H1 (cell line): ENCODE measurements at regions not wholly inside any gene's neighbourhood (a gene's known extent, or its start where the extent isn't known, plus 50 kb on each side); places are given as distances from the start of the nearest gene placed in this dataset.

Experiments used
- CTCF ChIA-PET: fragments of 300-600 bp; sonication (Branson Sonifier 250); formaldehyde crosslinking; loops from one replicate; lab custom pipeline; 2021; ENCODE audit not compliant: partially characterized antibody; lab: Charles Lee
- POLR2A ChIA-PET: fragments of 300-600 bp; sonication (Branson Sonifier 250); formaldehyde crosslinking; loops from one replicate; lab custom pipeline; 2021; ENCODE audit warnings: inconsistent platforms; ENCODE audit not compliant: partially characterized antibody; lab: Charles Lee
- DNase-seq, 2 experiments: peaks; one replicate each; pipeline versions ENCODE4 v3.0.0 to v3.0.0-alpha.2; 2010 to 2022; ENCODE audit warnings: low spot score in 2 of 2, low read depth in 1 of 2, mixed read lengths in 1 of 2
- FAIRE-seq: peaks from 2 replicates; lab custom pipeline; 2011; peaks lifted over from hg19 to GRCh38; lab: Jason Lieb, UNC
- H2AFZ ChIP-seq: 2 replicates; pipeline ENCODE4 v1.8.1; 2012; ENCODE audit warnings: low read length, inconsistent platforms
- H2AK5ac ChIP-seq: 2 replicates; pipeline ENCODE4 v1.6.1; 2013; ENCODE audit warnings: low read depth, low read length
- H2BK120ac ChIP-seq: replicated peaks from 2 replicates; pipeline ENCODE3; 2013; ENCODE audit warnings: low read depth, low read length, inconsistent platforms
- H2BK12ac ChIP-seq: 2 replicates; pipeline ENCODE4 v1.6.1; 2013; ENCODE audit warnings: low read depth, low read length
- H2BK15ac ChIP-seq: 2 replicates; pipeline ENCODE4 v1.6.1; 2013; ENCODE audit warnings: low read length
- H2BK20ac ChIP-seq: 2 replicates; pipeline ENCODE4 v1.6.1; 2013; ENCODE audit warnings: low read length
- H2BK5ac ChIP-seq: 2 replicates; pipeline ENCODE4 v1.6.1; 2013; ENCODE audit warnings: low read depth, low read length
- H3K14ac ChIP-seq: 2 replicates; pipeline ENCODE4 v1.6.1; 2013; ENCODE audit warnings: inconsistent platforms; ENCODE audit not compliant: insufficient read length
- H3K18ac ChIP-seq: 2 replicates; pipeline ENCODE4 v1.6.1; 2013; ENCODE audit warnings: low read length; ENCODE audit errors: extremely low read depth
- H3K23ac ChIP-seq: 2 replicates; pipeline ENCODE4 v1.6.1; 2013; ENCODE audit warnings: inconsistent platforms; ENCODE audit not compliant: insufficient read length
- H3K23me2 ChIP-seq: 2 replicates; pipeline ENCODE4 v1.6.1; 2013; ENCODE audit warnings: low read depth, low read length
- H3K27ac ChIP-seq: 2 replicates; pipeline ENCODE4 v1.6.1; 2011; ENCODE audit warnings: low read depth, low read length, inconsistent platforms
- H3K27me3 ChIP-seq, 4 experiments: replicated peaks in 1 of 4; 1 replicate in 1 of 4; 2 replicates in 3 of 4; pipeline versions ENCODE4 v1.6.1 to v1.8.1; 2011 to 2013; ENCODE audit warnings: low read length in 3 of 4, mild to moderate bottlenecking in 3 of 4, inconsistent platforms in 2 of 4, mixed read lengths in 2 of 4, moderate library complexity in 1 of 4; ENCODE audit not compliant: control insufficient read depth in 3 of 4, insufficient read depth in 3 of 4; ENCODE audit errors: extremely low read depth in 1 of 4
- H3K36me3 ChIP-seq, 4 experiments: 2 replicates each; pipeline versions ENCODE4 v1.6.1 to v1.8.1; 2011 to 2013; ENCODE audit warnings: mild to moderate bottlenecking in 4 of 4, low read length in 3 of 4, moderate library complexity in 2 of 4, control low read depth in 1 of 4, inconsistent platforms in 1 of 4; ENCODE audit not compliant: insufficient read depth in 4 of 4, control insufficient read depth in 2 of 4
- H3K4ac ChIP-seq: replicated peaks from 2 replicates; pipeline ENCODE3; 2013; ENCODE audit warnings: low read length, low read depth, mixed read lengths, inconsistent platforms; ENCODE audit not compliant: insufficient read length
- H3K4me1 ChIP-seq, 4 experiments: replicated peaks in 1 of 4; 1 replicate in 1 of 4; 2 replicates in 3 of 4; pipeline versions ENCODE4 v1.6.1 to v1.8.1; 2011 to 2013; ENCODE audit warnings: low read length in 3 of 4, inconsistent platforms in 2 of 4, mixed read lengths in 1 of 4; ENCODE audit not compliant: insufficient read depth in 4 of 4, control insufficient read depth in 3 of 4
- H3K4me2 ChIP-seq, 2 experiments: 2 replicates each; pipeline versions ENCODE4 v1.6.1 to v1.8.1; 2011 to 2013; ENCODE audit warnings: low read depth in 2 of 2, low read length in 2 of 2, control low read depth in 1 of 2, inconsistent platforms in 1 of 2, mild to moderate bottlenecking in 1 of 2; ENCODE audit not compliant: insufficient read depth in 1 of 2
- H3K4me3 ChIP-seq, 4 experiments: fragments of 200-600, 300-600 bp in 1 of 4; sonication (generic), shearing (Covaris generic), sonication (Bioruptor Twin) in 1 of 4; 2 replicates each; pipeline versions ENCODE4 v1.5.1 to v1.8.1; 2011 to 2016; ENCODE audit warnings: low read length in 4 of 4, low read depth in 3 of 4, control low read depth in 2 of 4, inconsistent platforms in 2 of 4, mild to moderate bottlenecking in 2 of 4, mixed read lengths in 1 of 4, moderate library complexity in 1 of 4; ENCODE audit not compliant: insufficient read depth in 2 of 4; ENCODE audit errors: extremely low read depth in 1 of 4
- H3K56ac ChIP-seq: replicated peaks from 2 replicates; pipeline ENCODE3; 2013; ENCODE audit warnings: low read depth, mild to moderate bottlenecking, mixed read lengths, low read length, inconsistent platforms; ENCODE audit not compliant: insufficient read length
- H3K79me1 ChIP-seq: 2 replicates; pipeline ENCODE4 v1.6.1; 2013; ENCODE audit warnings: low read depth, low read length, control low read depth
- H3K79me2 ChIP-seq, 2 experiments: 2 replicates each; pipeline versions ENCODE4 v1.6.1 to v1.8.1; 2012 to 2013; ENCODE audit warnings: low read length in 2 of 2, mild to moderate bottlenecking in 2 of 2, inconsistent platforms in 1 of 2; ENCODE audit not compliant: insufficient read depth in 2 of 2, control insufficient read depth in 1 of 2
- H3K9ac ChIP-seq, 4 experiments: replicated peaks in 1 of 4; 1 replicate in 1 of 4; 2 replicates in 3 of 4; pipeline versions ENCODE4 v1.6.1 to v1.8.1; 2011 to 2013; ENCODE audit warnings: low read depth in 3 of 4, low read length in 3 of 4, control low read depth in 2 of 4, mild to moderate bottlenecking in 2 of 4, moderate library complexity in 2 of 4, inconsistent platforms in 1 of 4; ENCODE audit errors: extremely low read depth in 1 of 4
- H3K9me3 ChIP-seq, 2 experiments: 2 replicates each; pipeline versions ENCODE4 v1.6.1 to v1.8.1; 2012 to 2013; ENCODE audit warnings: mild to moderate bottlenecking in 2 of 2, moderate library complexity in 2 of 2, control low read depth in 1 of 2, inconsistent platforms in 1 of 2, low read depth in 1 of 2, low read length in 1 of 2, mixed read lengths in 1 of 2; ENCODE audit not compliant: insufficient read depth in 2 of 2
- H4K20me1 ChIP-seq, 2 experiments: replicated peaks in 1 of 2; 2 replicates each; pipeline versions ENCODE3 to v1.8.1; 2011 to 2013; ENCODE audit warnings: inconsistent platforms in 2 of 2, low read length in 2 of 2, mild to moderate bottlenecking in 1 of 2; ENCODE audit not compliant: insufficient read depth in 2 of 2, control insufficient read depth in 1 of 2
- H4K5ac ChIP-seq: 2 replicates; pipeline ENCODE4 v1.6.1; 2013; ENCODE audit warnings: low read length, low read depth, mixed read lengths, inconsistent platforms; ENCODE audit not compliant: insufficient read length
- H4K8ac ChIP-seq: 2 replicates; pipeline ENCODE4 v1.8.0; 2013; ENCODE audit warnings: mild to moderate bottlenecking, moderate library complexity, low read length, inconsistent platforms; ENCODE audit not compliant: insufficient read depth; ENCODE audit errors: extremely low read depth
- H4K91ac ChIP-seq: replicated peaks from 2 replicates; pipeline ENCODE3; 2013; ENCODE audit warnings: low read length, mixed read lengths, inconsistent platforms; ENCODE audit not compliant: insufficient read length
- ASH2L ChIP-seq: fragments of 200-600, 300-600 bp; sonication (generic); IDR thresholded peaks from one replicate; pipeline ENCODE4 v1.7.1; 2017; ENCODE audit warnings: low read length
- ATF2 ChIP-seq: IDR thresholded peaks from 2 replicates; pipeline ENCODE4 v1.6.1; 2012; ENCODE audit warnings: low read length, inconsistent platforms
- BCL11A ChIP-seq, 2 experiments: IDR thresholded peaks; one replicate each; pipeline ENCODE4 v1.6.1; 2011; ENCODE audit warnings: low read depth in 2 of 2, low read length in 2 of 2, mild to moderate bottlenecking in 2 of 2
- EZH2 ChIP-seq: fragments of 200-600 bp; sonication (generic); IDR thresholded peaks from 2 replicates; pipeline ENCODE4 v1.7.1; 2012; ENCODE audit warnings: low read depth, mild to moderate bottlenecking, moderate library complexity, low read length, inconsistent platforms; ENCODE audit not compliant: severe bottlenecking
- JUN ChIP-seq: IDR thresholded peaks from 2 replicates; pipeline ENCODE4 v1.6.1; 2011; ENCODE audit warnings: low read depth, mild to moderate bottlenecking, improper control_type of control experiment, low read length
- KDM4A ChIP-seq: IDR thresholded peaks from one replicate; pipeline ENCODE4 v1.7.1; 2012; ENCODE audit warnings: low read depth, mild to moderate bottlenecking, moderate library complexity, low read length, inconsistent platforms; ENCODE audit not compliant: severe bottlenecking
- TAF1 ChIP-seq: IDR thresholded peaks from 2 replicates; pipeline ENCODE4 v1.6.1; 2011; ENCODE audit warnings: mild to moderate bottlenecking, low read depth, low read length

- H4K5ac ChIP-seq = no peak overlapping the region
- no peak overlapping the region for H2BK5ac ChIP-seq
- CTCF ChIA-PET = no interaction called here
- FAIRE-seq (no peak), DNase-seq (no peak)
- H3K79me1 ChIP-seq = no peaks in the 10 kb centered on the region
- H4K91ac ChIP-seq = no peak overlapping the region
- H3K4me2 ChIP-seq = no peak overlapping the region
- no peak overlapping the region for H2AFZ ChIP-seq
- no peaks in the 10 kb centered on the region for H3K27me3 ChIP-seq
- no peak for TF ChIP-seq TAF1
- TF ChIP-seq ASH2L = no peak
- TF ChIP-seq ATF2 = no peak
- TF ChIP-seq EZH2 = no peak
- TF ChIP-seq BCL11A (IDR thresholded peaks at IDR 0.05; ENCODE audit: low read depth in 2 of 2, low read length in 2 of 2) = no peak
- TF ChIP-seq JUN = no peak
- TF ChIP-seq KDM4A = no peak
- H4K8ac ChIP-seq = no peak overlapping the region
- H3K9me3 ChIP-seq = no peaks in the 10 kb centered on the region
- no peak overlapping the region for H2BK20ac ChIP-seq
- no peaks in the 10 kb centered on the region for H3K79me2 ChIP-seq
- no peak overlapping the region for H3K14ac ChIP-seq
- H3K23ac ChIP-seq = no peak overlapping the region
- no peaks in the 10 kb centered on the region for H3K23me2 ChIP-seq
- H2BK120ac ChIP-seq = no peak overlapping the region
- POLR2A ChIA-PET = no interaction called here
- no peak overlapping the region for H3K56ac ChIP-seq
- no peak overlapping the region for H3K4me3 ChIP-seq
- no peak overlapping the region for H3K27ac ChIP-seq
- no peaks in the 10 kb centered on the region for H4K20me1 ChIP-seq
- no peak overlapping the region for H3K18ac ChIP-seq
- H2AK5ac ChIP-seq = no peak overlapping the region
- H2BK15ac ChIP-seq = no peak overlapping the region
- no peak overlapping the region for H3K9ac ChIP-seq
- no peak overlapping the region for H3K4ac ChIP-seq
- H3K36me3 ChIP-seq = no peaks in the 10 kb centered on the region
- H2BK12ac ChIP-seq = no peak overlapping the region
- no peaks in the 10 kb centered on the region for H3K4me1 ChIP-seq
Observed at GRCh38 chr3:144831955-144832716, 860.5 kb downstream of the DIPK2A start.
